Keratinocyte (primary cell): ENCODE measurements at regions not wholly inside any gene's neighbourhood (a gene's known extent, or its start where the extent isn't known, plus 50 kb on each side); places are given as distances from the start of the nearest gene placed in this dataset.

Experiments used
- CTCF ChIP-seq, 3 experiments: IDR thresholded peaks in 1 of 3; conservative IDR thresholded peaks in 1 of 3; optimal IDR thresholded peaks in 1 of 3; 2 replicates in 2 of 3; 3 replicates in 1 of 3; pipeline versions ENCODE3 to v1.5.1; 2011; ENCODE audit warnings: low read length in 3 of 3, mild to moderate bottlenecking in 3 of 3, moderate library complexity in 2 of 3, control low read depth in 1 of 3, inconsistent platforms in 1 of 3; ENCODE audit not compliant: insufficient read depth in 2 of 3; ENCODE audit errors: extremely low read depth in 1 of 3
- EZH2 ChIP-seq: IDR thresholded peaks from one replicate; pipeline ENCODE4 v1.6.1; 2012; ENCODE audit warnings: inconsistent platforms, mild to moderate bottlenecking, low read length, moderate library complexity

GRCh38 chr13:97715763-97716162 lies 237.7 kb upstream of the IPO5 start:
- TF ChIP-seq CTCF (optimal IDR thresholded peaks at IDR 0.05 in 1 of 3, IDR thresholded peaks at IDR 0.05 in 1 of 3, conservative IDR thresholded peaks at IDR 0.05 in 1 of 3; ENCODE audit: extremely low read depth in 1 of 3, insufficient read depth in 2 of 3, low read length in 3 of 3): no peak
- TF ChIP-seq EZH2: no peak
